ENCODE measurements at regions not wholly inside any gene's neighbourhood (a gene's known extent, or its start where the extent isn't known, plus 50 kb on each side); places are given as distances from the start of the nearest gene placed in this dataset.

- no peak for DNase-seq
- no peaks in the 10 kb centered on the region for H3K27me3 ChIP-seq
- no peaks in the 10 kb centered on the region for H3K9me3 ChIP-seq
- no peak overlapping the region for H3K27ac ChIP-seq
- no peaks in the 10 kb centered on the region for H3K4me1 ChIP-seq
- no peaks in the 10 kb centered on the region for H3K36me3 ChIP-seq
- TF ChIP-seq POLR2A (IDR thresholded peaks at IDR 0.05) (no peak), CTCF (IDR thresholded peaks at IDR 0.05) (no peak)
- no peak overlapping the region for H3K4me3 ChIP-seq
Observed at GRCh38 chr12:127268213-127268612, 998.8 kb upstream of the TMEM132C start.

- Histone ChIP-seq H3K27ac (no peak overlapping the region), H3K4me1 (no peaks in the 10 kb centered on the region), H3K36me3 (no peaks in the 10 kb centered on the region), H3K27me3 (no peaks in the 10 kb centered on the region), H3K4me3 (no peak overlapping the region), H3K9me3 (no peaks in the 10 kb centered on the region)
- DNase-seq, result no peak
- TF ChIP-seq CTCF (IDR thresholded peaks at IDR 0.05), result no peak
- no peak for TF ChIP-seq POLR2A (IDR thresholded peaks at IDR 0.05)
Observed at GRCh38 chr12:127268706-127269425, 998.1 kb upstream of the TMEM132C start.

- no peaks in the 10 kb centered on the region for H3K9me3 ChIP-seq
- no peak for DNase-seq
- H3K4me1 ChIP-seq, result no peaks in the 10 kb centered on the region
- TF ChIP-seq POLR2A (IDR thresholded peaks at IDR 0.05) (no peak), CTCF (IDR thresholded peaks at IDR 0.05) (no peak)
- H3K36me3 ChIP-seq, result no peaks in the 10 kb centered on the region
- H3K27ac ChIP-seq, result no peak overlapping the region
- H3K27me3 ChIP-seq, result no peaks in the 10 kb centered on the region
- no peak overlapping the region for H3K4me3 ChIP-seq
Observed at GRCh38 chr12:127270193-127270592, 996.8 kb upstream of the TMEM132C start.

GRCh38 chr12:127271776-127272175 is 995.2 kb upstream of the TMEM132C start:
- H3K9me3 ChIP-seq, result no peaks in the 10 kb centered on the region
- TF ChIP-seq CTCF (IDR thresholded peaks at IDR 0.05), result no peak
- TF ChIP-seq POLR2A (IDR thresholded peaks at IDR 0.05), result no peak
- H3K27ac ChIP-seq, result no peak overlapping the region
- no peak for DNase-seq
- no peaks in the 10 kb centered on the region for H3K36me3 ChIP-seq
- H3K4me1 ChIP-seq, result no peaks in the 10 kb centered on the region
- H3K27me3 ChIP-seq, result no peaks in the 10 kb centered on the region
- H3K4me3 ChIP-seq, result no peak overlapping the region

GRCh38 chr12:127272864-127273263 is 994.1 kb upstream of the TMEM132C start:
- Histone ChIP-seq H3K27ac (no peak overlapping the region), H3K27me3 (no peaks in the 10 kb centered on the region), H3K9me3 (no peaks in the 10 kb centered on the region), H3K36me3 (no peaks in the 10 kb centered on the region), H3K4me3 (no peak overlapping the region), H3K4me1 (no peaks in the 10 kb centered on the region)
- DNase-seq, result no peak
- TF ChIP-seq POLR2A (IDR thresholded peaks at IDR 0.05), result no peak
- TF ChIP-seq CTCF (IDR thresholded peaks at IDR 0.05), result no peak

- no peak for TF ChIP-seq POLR2A (IDR thresholded peaks at IDR 0.05)
- TF ChIP-seq CTCF (IDR thresholded peaks at IDR 0.05), result no peak
- Histone ChIP-seq H3K9me3 (no peaks in the 10 kb centered on the region), H3K27me3 (no peaks in the 10 kb centered on the region), H3K36me3 (no peaks in the 10 kb centered on the region), H3K4me3 (no peak overlapping the region), H3K4me1 (no peaks in the 10 kb centered on the region), H3K27ac (no peak overlapping the region)
- no peak for DNase-seq
Observed at GRCh38 chr12:127273626-127274025, 993.3 kb upstream of the TMEM132C start.
